Mesendoderm (in vitro differentiated cells): ENCODE measurements at regions not wholly inside any gene's neighbourhood (a gene's known extent, or its start where the extent isn't known, plus 50 kb on each side); places are given as distances from the start of the nearest gene placed in this dataset.

Experiments
- DNase-seq: peaks from one replicate; pipeline ENCODE4 v3.0.0; 2013
- H2AK5ac ChIP-seq: 2 replicates; pipeline ENCODE4 v1.6.1; 2013; ENCODE audit warnings: low read length, inconsistent platforms
- H2BK120ac ChIP-seq: 2 replicates; pipeline ENCODE4 v1.6.1; 2013; ENCODE audit warnings: low read depth, mild to moderate bottlenecking, low read length, moderate library complexity, mixed read lengths
- H2BK15ac ChIP-seq: replicated peaks from 2 replicates; pipeline ENCODE4 v1.6.1; 2013; ENCODE audit warnings: low read depth, mild to moderate bottlenecking, moderate library complexity
- H2BK5ac ChIP-seq: 2 replicates; pipeline ENCODE4 v1.6.1; 2013; ENCODE audit warnings: low read length, inconsistent platforms
- H3K18ac ChIP-seq: 2 replicates; pipeline ENCODE4 v1.6.1; 2013; ENCODE audit warnings: mild to moderate bottlenecking, low read length, mixed read lengths
- H3K23ac ChIP-seq: one replicate; pipeline ENCODE4 v1.6.1; 2013; ENCODE audit warnings: low read length
- H3K27ac ChIP-seq: 2 replicates; pipeline ENCODE4 v1.5.1; 2013; ENCODE audit warnings: low read depth, mild to moderate bottlenecking, inconsistent platforms, low read length, moderate library complexity
- H3K27me3 ChIP-seq: 2 replicates; pipeline ENCODE4 v1.6.1; 2013; ENCODE audit warnings: low read length, control low read depth, mild to moderate bottlenecking, inconsistent platforms; ENCODE audit not compliant: insufficient read depth, poor library complexity
- H3K36me3 ChIP-seq: 2 replicates; pipeline ENCODE4 v1.6.1; 2013; ENCODE audit warnings: low read length, inconsistent platforms; ENCODE audit not compliant: control insufficient read depth, insufficient read depth
- H3K4ac ChIP-seq: one replicate; pipeline ENCODE4 v1.6.1; 2013; ENCODE audit warnings: low read depth, mild to moderate bottlenecking, low read length, moderate library complexity
- H3K4me1 ChIP-seq: 2 replicates; pipeline ENCODE4 v1.6.1; 2013; ENCODE audit warnings: low read depth, low read length, inconsistent platforms; ENCODE audit not compliant: control insufficient read depth
- H3K4me2 ChIP-seq: 2 replicates; pipeline ENCODE4 v1.6.1; 2013; ENCODE audit warnings: low read length
- H3K4me3 ChIP-seq: 2 replicates; pipeline ENCODE4 v1.5.1; 2013; ENCODE audit warnings: mild to moderate bottlenecking, low read length
- H3K56ac ChIP-seq: one replicate; pipeline ENCODE4 v1.6.1; 2013; ENCODE audit warnings: low read length
- H3K79me1 ChIP-seq: 2 replicates; pipeline ENCODE4 v1.6.1; 2013; ENCODE audit warnings: low read length, inconsistent platforms
- H3K79me2 ChIP-seq: 2 replicates; pipeline ENCODE4 v1.6.1; 2013; ENCODE audit warnings: mild to moderate bottlenecking, low read length; ENCODE audit not compliant: control insufficient read depth, insufficient read depth
- H3K9ac ChIP-seq: 2 replicates; pipeline ENCODE4 v1.6.1; 2013; ENCODE audit warnings: low read length, inconsistent platforms
- H4K5ac ChIP-seq: one replicate; pipeline ENCODE4 v1.6.1; 2013; ENCODE audit warnings: low read length
- H4K8ac ChIP-seq: one replicate; pipeline ENCODE4 v1.6.1; 2013; ENCODE audit warnings: low read depth, mild to moderate bottlenecking, control low read depth, low read length, moderate library complexity
- WGBS: extraction: QIAGEN DNeasy Blood & Tissue Kit; methylation state at CpG from one replicate; pipeline ENCODE4 v1.1.7; 2013; ENCODE audit warnings: low lambda C conversion rate, missing lambda C conversion rate; ENCODE audit not compliant: insufficient coverage; ENCODE audit errors: extremely low coverage; 5-methylcytosine and 5-hydroxymethylcytosine counted together

DNA sequence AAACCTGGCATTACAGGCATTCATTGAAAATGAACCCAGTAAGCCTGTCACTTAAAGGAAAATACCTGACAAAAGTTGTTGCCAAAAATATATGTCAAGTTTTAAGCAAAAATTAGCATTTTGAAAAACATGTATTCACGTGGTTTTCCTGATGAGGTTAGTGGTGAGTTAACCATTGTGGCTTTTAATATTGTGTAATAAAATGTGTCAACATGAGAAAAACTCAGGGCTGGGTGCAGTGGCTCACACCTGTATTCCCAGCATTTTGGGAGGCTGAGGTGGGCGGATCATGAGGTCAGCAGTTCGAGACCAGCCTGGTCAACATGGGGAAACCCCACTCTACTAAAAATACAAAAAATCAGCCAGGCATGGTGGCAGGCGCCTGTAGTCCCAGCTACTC lies 731.4 kb downstream of the KCNT2 start:
- Histone ChIP-seq H3K27me3 (no peaks in the 10 kb centered on the region), H3K79me2 (no peaks in the 10 kb centered on the region), H3K4me2 (no peak overlapping the region), H3K18ac (no peak overlapping the region), H3K4ac (no peak overlapping the region), H2BK15ac (no peak overlapping the region), H4K5ac (no peak overlapping the region), H2BK120ac (no peak overlapping the region), H3K79me1 (no peaks in the 10 kb centered on the region), H3K27ac (no peak overlapping the region), H3K56ac (no peak overlapping the region), H3K23ac (no peak overlapping the region), H3K4me3 (no peak overlapping the region), H2AK5ac (no peak overlapping the region), H3K36me3 (no peaks in the 10 kb centered on the region), H3K9ac (no peak overlapping the region), H4K8ac (no peak overlapping the region), H3K4me1 (no peaks in the 10 kb centered on the region), H2BK5ac (no peak overlapping the region)
- WGBS = no CpG with 5 or more reads among the region's 4 CpGs
- DNase-seq = no peak

DNA sequence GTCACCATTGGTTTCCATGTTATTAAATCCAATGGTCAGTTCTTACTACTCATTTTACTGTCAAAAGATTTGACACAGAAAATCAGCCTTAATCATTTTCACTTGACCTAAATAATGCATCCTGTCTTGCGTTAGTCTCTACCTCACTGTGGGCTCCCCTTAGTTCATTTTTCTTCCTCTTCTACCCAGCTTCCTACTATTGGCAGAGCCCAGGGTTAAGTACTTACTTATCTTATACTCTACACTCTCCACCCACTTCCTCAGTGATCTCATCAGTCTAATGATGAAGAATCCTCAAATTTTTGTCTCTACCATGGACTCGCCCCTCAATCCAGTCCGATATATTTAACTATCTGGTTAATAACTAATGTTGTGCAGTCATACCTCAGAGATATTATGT lies 735.9 kb downstream of the KCNT2 start:
- Histone ChIP-seq H3K27me3 (no peaks in the 10 kb centered on the region), H3K4me3 (no peak overlapping the region), H3K23ac (no peak overlapping the region), H3K4me2 (no peak overlapping the region), H3K79me1 (no peaks in the 10 kb centered on the region), H3K36me3 (no peaks in the 10 kb centered on the region), H4K5ac (no peak overlapping the region), H2BK15ac (no peak overlapping the region), H3K4ac (no peak overlapping the region), H3K79me2 (no peaks in the 10 kb centered on the region), H4K8ac (peak overlapping the region; percentile 28), H3K18ac (no peak overlapping the region), H2AK5ac (no peak overlapping the region), H2BK5ac (no peak overlapping the region), H3K4me1 (no peaks in the 10 kb centered on the region), H2BK120ac (no peak overlapping the region), H3K9ac (no peak overlapping the region), H3K56ac (no peak overlapping the region), H3K27ac (no peak overlapping the region)
- no peak for DNase-seq
- WGBS = no CpG with 5 or more reads among the region's 3 CpGs

DNA sequence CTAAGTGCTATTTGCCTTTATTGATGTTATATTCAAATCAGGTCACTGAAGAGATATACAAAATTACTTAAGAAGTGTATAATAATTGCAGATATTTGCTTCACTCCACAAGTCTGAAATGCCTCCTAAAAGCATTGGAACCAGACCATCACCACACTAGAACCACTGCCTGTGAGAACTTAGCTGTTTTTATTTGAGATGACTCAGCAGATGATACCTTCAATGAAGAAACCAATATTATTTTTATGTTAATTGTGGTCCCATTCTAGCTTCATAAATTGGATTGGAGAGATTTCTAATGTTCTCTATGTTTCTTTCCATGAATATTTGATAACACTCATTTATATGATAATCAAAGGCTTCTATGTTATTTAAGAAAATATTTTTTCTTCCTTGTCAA lies 740.6 kb downstream of the KCNT2 start:
- DNase-seq = no peak
- no peak overlapping the region for H2AK5ac ChIP-seq
- H3K18ac ChIP-seq = no peak overlapping the region
- no peaks in the 10 kb centered on the region for H3K27me3 ChIP-seq
- H3K9ac ChIP-seq = no peak overlapping the region
- no peak overlapping the region for H3K23ac ChIP-seq
- no peak overlapping the region for H3K56ac ChIP-seq
- no peaks in the 10 kb centered on the region for H3K4me1 ChIP-seq
- H3K4me3 ChIP-seq = no peak overlapping the region
- H3K27ac ChIP-seq = no peak overlapping the region
- no peaks in the 10 kb centered on the region for H3K79me2 ChIP-seq
- no peak overlapping the region for H3K4ac ChIP-seq
- H3K36me3 ChIP-seq = no peaks in the 10 kb centered on the region
- no peak overlapping the region for H4K8ac ChIP-seq
- no peaks in the 10 kb centered on the region for H3K79me1 ChIP-seq
- no peak overlapping the region for H2BK15ac ChIP-seq
- H2BK5ac ChIP-seq = no peak overlapping the region
- no peak overlapping the region for H4K5ac ChIP-seq
- no peak overlapping the region for H3K4me2 ChIP-seq
- no peak overlapping the region for H2BK120ac ChIP-seq

GRCh38 chr1:195866781-195867222 lies 741.4 kb downstream of the KCNT2 start:
- Histone ChIP-seq H3K4me3 (no peak overlapping the region), H3K27ac (no peak overlapping the region), H3K4ac (no peak overlapping the region), H3K36me3 (no peaks in the 10 kb centered on the region), H3K4me2 (no peak overlapping the region), H2BK5ac (no peak overlapping the region), H3K23ac (no peak overlapping the region), H2BK15ac (no peak overlapping the region), H3K18ac (no peak overlapping the region), H3K27me3 (no peaks in the 10 kb centered on the region), H3K79me1 (no peaks in the 10 kb centered on the region), H2BK120ac (no peak overlapping the region), H4K8ac (no peak overlapping the region), H3K9ac (no peak overlapping the region), H3K56ac (no peak overlapping the region), H4K5ac (no peak overlapping the region), H2AK5ac (no peak overlapping the region), H3K79me2 (no peaks in the 10 kb centered on the region), H3K4me1 (no peaks in the 10 kb centered on the region)
- WGBS = no CpG with 5 or more reads among the region's 1 CpG
- DNase-seq = no peak

DNA sequence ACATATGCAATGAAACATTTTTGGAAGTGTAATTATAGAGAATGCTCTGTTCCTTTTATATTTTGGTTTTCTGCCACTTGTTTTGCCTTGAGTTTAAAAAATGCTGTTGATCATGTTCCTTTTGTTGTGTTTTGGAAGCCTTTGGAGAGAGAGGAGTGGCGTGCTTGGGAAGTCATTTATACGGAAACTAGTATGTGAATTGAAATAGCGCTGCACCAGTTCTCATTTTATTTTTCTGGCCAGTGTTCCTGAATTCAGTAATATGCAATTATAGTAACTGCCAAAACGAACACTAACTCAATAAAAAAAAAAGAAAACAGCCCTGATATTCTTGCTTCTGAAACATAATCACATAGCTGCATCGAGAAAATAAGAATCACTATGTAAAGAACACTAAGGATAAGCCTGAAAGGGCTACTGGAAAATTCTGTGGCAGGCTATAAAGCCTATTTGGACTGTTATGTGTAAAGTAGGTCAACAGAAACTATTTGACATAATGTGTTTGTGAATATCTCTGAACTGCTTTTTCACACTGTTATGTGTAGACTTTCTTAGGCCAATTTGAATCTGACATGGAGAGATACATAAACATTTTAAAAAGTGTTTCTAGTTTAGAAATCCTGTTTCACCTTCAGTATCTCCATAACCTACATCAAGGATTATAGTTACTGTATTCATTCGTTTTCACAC lies 742.0 kb downstream of the KCNT2 start:
- no CpG with 5 or more reads among the region's 6 CpGs for WGBS
- Histone ChIP-seq H2AK5ac (no peak overlapping the region), H3K4me2 (no peak overlapping the region), H3K79me1 (no peaks in the 10 kb centered on the region), H3K4ac (no peak overlapping the region), H2BK120ac (no peak overlapping the region), H3K4me1 (no peaks in the 10 kb centered on the region), H4K5ac (no peak overlapping the region), H3K79me2 (no peaks in the 10 kb centered on the region), H3K18ac (no peak overlapping the region), H3K36me3 (no peaks in the 10 kb centered on the region), H3K27ac (no peak overlapping the region), H3K23ac (no peak overlapping the region), H4K8ac (no peak overlapping the region), H2BK15ac (no peak overlapping the region), H3K4me3 (no peak overlapping the region), H3K27me3 (no peaks in the 10 kb centered on the region), H3K56ac (no peak overlapping the region), H3K9ac (no peak overlapping the region), H2BK5ac (no peak overlapping the region)
- no peak for DNase-seq

- no CpG with 5 or more reads among the region's 2 CpGs for WGBS
- no peak overlapping the region for H3K56ac ChIP-seq
- no peak overlapping the region for H4K8ac ChIP-seq
- no peak overlapping the region for H3K9ac ChIP-seq
- no peak overlapping the region for H3K27ac ChIP-seq
- no peaks in the 10 kb centered on the region for H3K27me3 ChIP-seq
- no peak for DNase-seq
- no peak overlapping the region for H2BK15ac ChIP-seq
- H3K23ac ChIP-seq = no peak overlapping the region
- no peak overlapping the region for H3K4me2 ChIP-seq
- H2BK120ac ChIP-seq = no peak overlapping the region
- H2AK5ac ChIP-seq = no peak overlapping the region
- no peak overlapping the region for H3K4ac ChIP-seq
- no peak overlapping the region for H2BK5ac ChIP-seq
- no peak overlapping the region for H3K18ac ChIP-seq
- H3K36me3 ChIP-seq = no peaks in the 10 kb centered on the region
- no peaks in the 10 kb centered on the region for H3K79me1 ChIP-seq
- no peaks in the 10 kb centered on the region for H3K4me1 ChIP-seq
- no peak overlapping the region for H4K5ac ChIP-seq
- no peak overlapping the region for H3K4me3 ChIP-seq
- no peaks in the 10 kb centered on the region for H3K79me2 ChIP-seq
Measured at GRCh38 chr1:195851804-195852203, 756.4 kb downstream of the KCNT2 start.
